SU-DHL-6 (cell line): ENCODE measurements at regions not wholly inside any gene's neighbourhood (a gene's known extent, or its start where the extent isn't known, plus 50 kb on each side); places are given as distances from the start of the nearest gene placed in this dataset.

Source experiments
- H2AFZ ChIP-seq: fragments of 200-600 bp; sonication (generic); 2 replicates; pipeline ENCODE4 v1.6.1; 2014; ENCODE audit warnings: low read depth, mild to moderate bottlenecking, moderate library complexity, mixed read lengths, antibody characterized with exemption, low read length; ENCODE audit not compliant: severe bottlenecking
- H3F3A ChIP-seq: fragments of 200-600 bp; shearing (Covaris generic); 2 replicates; pipeline ENCODE4 v1.6.0; 2016; ENCODE audit warnings: antibody characterized with exemption, mild to moderate bottlenecking; ENCODE audit not compliant: insufficient read depth
- H3K27ac ChIP-seq: fragments of 200-600 bp; sonication (generic); 2 replicates; pipeline ENCODE4 v1.5.1; 2016; ENCODE audit warnings: low read depth, mild to moderate bottlenecking, low read length, moderate library complexity, mixed read lengths
- H3K27me3 ChIP-seq: fragments of 200-600 bp; sonication (generic), shearing (Covaris generic); 2 replicates; pipeline ENCODE4 v1.6.0; 2014; ENCODE audit warnings: mild to moderate bottlenecking, low read length
- H3K36me3 ChIP-seq: fragments of 200-600 bp; sonication (generic); 2 replicates; pipeline ENCODE4 v1.6.1; 2014; ENCODE audit warnings: mild to moderate bottlenecking, low read length, mixed read lengths
- H3K4me2 ChIP-seq: fragments of 300-600, 200-600 bp; shearing (Covaris generic), sonication (generic); 2 replicates; pipeline ENCODE4 v1.6.0; 2014; ENCODE audit warnings: low read length, low read depth, mild to moderate bottlenecking; ENCODE audit not compliant: poor library complexity, severe bottlenecking
- H3K4me3 ChIP-seq: fragments of 200-600 bp; sonication (generic); 2 replicates; pipeline ENCODE4 v1.5.1; 2014; ENCODE audit warnings: antibody characterized with exemption, low read length, mild to moderate bottlenecking, mixed read lengths; ENCODE audit not compliant: insufficient read depth, poor library complexity, severe bottlenecking
- H3K79me2 ChIP-seq: fragments of 200-600 bp; sonication (generic); 2 replicates; pipeline ENCODE4 v1.6.1; 2014; ENCODE audit warnings: mild to moderate bottlenecking, low read length, moderate library complexity; ENCODE audit not compliant: insufficient read depth
- H3K9ac ChIP-seq: fragments of 200-600 bp; sonication (generic); 2 replicates; pipeline ENCODE4 v1.7.0; 2014; ENCODE audit warnings: mild to moderate bottlenecking, low read length
- H3K9me2 ChIP-seq: fragments of 200-600 bp; sonication (generic); replicated peaks from 2 replicates; pipeline ENCODE4 v1.6.1; 2014; ENCODE audit warnings: low read length; ENCODE audit not compliant: insufficient read depth
- H3K9me3 ChIP-seq: fragments of 200-600 bp; sonication (generic); 2 replicates; pipeline ENCODE4 v1.6.1; 2014; ENCODE audit warnings: low read length, mixed read lengths; ENCODE audit not compliant: insufficient read depth
- H4K20me1 ChIP-seq: fragments of 200-600 bp; sonication (generic); 2 replicates; pipeline ENCODE4 v1.6.1; 2014; ENCODE audit warnings: low read depth, mild to moderate bottlenecking, antibody characterized with exemption, low read length, moderate library complexity, mixed read lengths
- EZH2phosphoT487 ChIP-seq: fragments of 200-600 bp; sonication (generic), shearing (Covaris generic); conservative IDR thresholded peaks from 2 replicates; pipeline ENCODE4 v1.6.1; 2018; ENCODE audit warnings: mild to moderate bottlenecking, antibody characterized with exemption, low read length, moderate library complexity, mixed read lengths
- TF ChIP-seq, protein P1 (sequence below): fragments of 200-600 bp; sonication (generic); IDR thresholded peaks from one replicate; pipeline ENCODE4 v1.5.1; 2017; ENCODE audit warnings: antibody characterized with exemption, mild to moderate bottlenecking, low read length, moderate library complexity; ENCODE audit not compliant: insufficient read depth, poor library complexity, severe bottlenecking

DNA sequence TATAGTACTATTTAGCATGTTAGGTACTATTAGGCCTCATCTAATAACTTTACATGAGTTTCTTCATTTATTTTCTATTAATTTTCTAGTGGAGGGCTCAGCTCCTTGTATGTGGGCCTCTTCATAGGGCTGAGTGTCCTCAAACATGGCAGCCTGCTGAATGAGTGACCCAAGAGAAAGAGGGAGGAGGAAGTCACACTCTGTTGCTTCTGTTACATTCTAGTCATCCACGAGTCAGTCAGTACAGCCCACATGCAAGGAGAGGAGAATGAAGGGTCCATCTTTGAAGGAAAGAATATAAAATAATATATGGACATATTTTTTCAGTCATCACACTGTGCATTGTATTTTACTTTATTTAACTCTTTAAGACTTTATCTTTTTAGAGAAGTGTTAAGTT is 66.6 kb upstream of the NR3C1 start:
- Histone ChIP-seq H3K79me2 (no peaks in the 10 kb centered on the region), H3K4me3 (no peak overlapping the region), H3K9ac (no peak overlapping the region), H3K9me2 (no peaks in the 10 kb centered on the region), H3K36me3 (0 out of 2 replicates have a peak, but pooled peaks cover 3% of the 10 kb centered on the region), H3K27ac (no peak overlapping the region), H3K9me3 (no peaks in the 10 kb centered on the region), H4K20me1 (no peaks in the 10 kb centered on the region), H3K4me2 (no peak overlapping the region), H2AFZ (no peak overlapping the region), H3F3A (no peaks in the 10 kb centered on the region), H3K27me3 (no peaks in the 10 kb centered on the region)
- no peak for TF ChIP-seq EZH2phosphoT487
- TF ChIP-seq, protein P1, sequence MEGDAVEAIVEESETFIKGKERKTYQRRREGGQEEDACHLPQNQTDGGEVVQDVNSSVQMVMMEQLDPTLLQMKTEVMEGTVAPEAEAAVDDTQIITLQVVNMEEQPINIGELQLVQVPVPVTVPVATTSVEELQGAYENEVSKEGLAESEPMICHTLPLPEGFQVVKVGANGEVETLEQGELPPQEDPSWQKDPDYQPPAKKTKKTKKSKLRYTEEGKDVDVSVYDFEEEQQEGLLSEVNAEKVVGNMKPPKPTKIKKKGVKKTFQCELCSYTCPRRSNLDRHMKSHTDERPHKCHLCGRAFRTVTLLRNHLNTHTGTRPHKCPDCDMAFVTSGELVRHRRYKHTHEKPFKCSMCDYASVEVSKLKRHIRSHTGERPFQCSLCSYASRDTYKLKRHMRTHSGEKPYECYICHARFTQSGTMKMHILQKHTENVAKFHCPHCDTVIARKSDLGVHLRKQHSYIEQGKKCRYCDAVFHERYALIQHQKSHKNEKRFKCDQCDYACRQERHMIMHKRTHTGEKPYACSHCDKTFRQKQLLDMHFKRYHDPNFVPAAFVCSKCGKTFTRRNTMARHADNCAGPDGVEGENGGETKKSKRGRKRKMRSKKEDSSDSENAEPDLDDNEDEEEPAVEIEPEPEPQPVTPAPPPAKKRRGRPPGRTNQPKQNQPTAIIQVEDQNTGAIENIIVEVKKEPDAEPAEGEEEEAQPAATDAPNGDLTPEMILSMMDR, result no peak

DNA sequence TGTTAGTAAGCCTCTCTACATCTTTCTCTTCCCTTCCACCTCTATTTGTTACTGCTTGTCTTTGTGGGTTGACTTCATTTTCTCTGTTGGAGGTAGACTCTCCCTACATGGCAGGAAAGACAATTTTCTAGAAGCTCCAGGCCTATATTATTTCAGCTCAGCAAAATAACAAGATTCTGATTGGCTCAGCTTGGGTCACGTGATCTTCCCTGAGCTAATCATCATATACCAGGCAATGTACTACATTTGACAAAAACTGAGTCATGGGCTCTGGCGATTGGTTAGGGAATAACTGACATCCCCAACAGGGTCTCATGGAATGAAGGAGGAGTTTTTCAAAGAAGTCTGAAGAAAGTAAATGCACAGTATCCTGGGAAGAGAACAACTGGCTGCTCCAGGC is 65.6 kb upstream of the NR3C1 start:
- Histone ChIP-seq H3F3A (no peaks in the 10 kb centered on the region), H3K9me3 (no peaks in the 10 kb centered on the region), H3K27me3 (no peaks in the 10 kb centered on the region), H3K4me3 (no peak overlapping the region), H3K36me3 (0 out of 2 replicates have a peak, but pooled peaks cover 3% of the 10 kb centered on the region), H3K4me2 (no peak overlapping the region), H3K79me2 (no peaks in the 10 kb centered on the region), H3K9ac (no peak overlapping the region), H3K9me2 (no peaks in the 10 kb centered on the region), H3K27ac (no peak overlapping the region), H2AFZ (no peak overlapping the region), H4K20me1 (no peaks in the 10 kb centered on the region)
- TF ChIP-seq EZH2phosphoT487, result no peak
- TF ChIP-seq, protein P1, result no peak

DNA sequence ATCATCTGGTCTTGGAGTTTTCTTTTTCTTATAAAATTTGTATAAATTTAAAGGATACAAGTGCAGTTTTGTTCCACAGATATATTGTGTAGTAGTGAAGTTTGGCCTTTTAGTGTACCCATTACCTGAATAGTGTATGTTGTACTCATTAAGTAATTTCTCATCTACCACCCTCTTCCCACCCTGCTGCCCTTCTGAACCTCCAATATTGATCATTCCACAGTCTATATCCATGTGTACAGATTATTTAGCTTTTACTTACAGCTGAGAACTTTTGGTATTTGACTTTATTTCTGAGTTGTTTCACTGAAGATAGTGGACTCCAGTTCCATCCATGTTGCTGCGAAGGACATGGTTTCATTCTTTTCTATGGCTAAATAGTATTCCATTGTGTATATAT is 63.1 kb upstream of the NR3C1 start:
- H3K9me3 ChIP-seq, result no peaks in the 10 kb centered on the region
- H2AFZ ChIP-seq, result no peak overlapping the region
- no peaks in the 10 kb centered on the region for H3F3A ChIP-seq
- no peak overlapping the region for H3K4me3 ChIP-seq
- 0 out of 2 replicates have a peak, but pooled peaks cover 3% of the 10 kb centered on the region for H3K36me3 ChIP-seq
- H3K27ac ChIP-seq, result no peak overlapping the region
- no peak for TF ChIP-seq EZH2phosphoT487
- TF ChIP-seq, protein P1, result no peak
- H3K9me2 ChIP-seq, result no peaks in the 10 kb centered on the region
- H4K20me1 ChIP-seq, result no peaks in the 10 kb centered on the region
- no peaks in the 10 kb centered on the region for H3K79me2 ChIP-seq
- no peaks in the 10 kb centered on the region for H3K27me3 ChIP-seq
- H3K4me2 ChIP-seq, result no peak overlapping the region
- no peak overlapping the region for H3K9ac ChIP-seq
